ENCODE measurements at regions not wholly inside any gene's neighbourhood (a gene's known extent, or its start where the extent isn't known, plus 50 kb on each side); places are given as distances from the start of the nearest gene placed in this dataset.
"Not testable (repeated sequence)": the region's sequence is repeated elsewhere in the genome, so short reads cannot be mapped to it uniquely, and the experiment has no call there.

DNA sequence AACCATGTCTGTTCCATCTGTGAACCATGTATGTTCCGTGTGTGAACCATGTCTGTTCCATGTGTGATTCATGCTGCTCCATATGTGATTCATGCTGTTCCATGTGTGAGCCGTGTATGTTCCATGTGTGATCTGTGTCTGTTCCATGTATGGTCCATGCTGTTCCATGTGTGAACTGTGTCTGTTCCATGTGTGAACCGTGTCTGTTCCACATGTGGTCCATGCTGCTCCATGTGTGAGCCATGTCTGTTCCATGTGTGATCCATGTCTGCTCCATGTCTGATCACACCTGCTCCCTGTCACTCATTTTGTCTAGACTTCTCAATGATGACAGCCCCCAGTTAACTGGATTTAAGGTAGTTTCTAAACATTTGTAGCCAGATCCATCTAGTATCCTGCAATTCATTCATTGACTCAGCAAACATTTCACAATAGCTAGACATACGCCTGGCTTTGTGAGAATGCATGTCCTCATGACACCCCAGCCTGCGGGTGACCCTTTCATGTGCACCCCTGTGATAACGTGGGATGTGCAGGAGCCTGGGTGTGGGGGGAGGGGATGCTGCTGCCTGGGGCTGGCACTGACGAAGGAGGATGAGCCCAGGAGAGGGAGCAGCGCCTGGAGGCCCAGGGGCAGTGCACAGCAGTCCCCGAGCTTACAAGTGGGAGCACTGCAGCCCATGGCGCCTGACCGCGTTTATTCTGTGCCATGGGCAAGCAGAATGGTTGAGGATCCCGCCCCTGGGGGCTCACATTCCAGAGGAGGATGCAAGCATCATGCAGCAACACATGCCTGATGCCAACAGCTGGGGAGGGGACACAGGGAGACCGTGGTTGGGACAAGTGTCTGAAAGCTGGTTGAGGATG, 74.1 kb upstream of the METTL9 start:
- not testable (repeated sequence) for H3K36me3 ChIP-seq (ENCODE audit: control insufficient read depth, insufficient read depth, low read length); H3K27ac ChIP-seq (ENCODE audit: insufficient read depth, low read length, poor library complexity, severe bottlenecking); H3K9me3 ChIP-seq (ENCODE audit: control insufficient read depth, low read length); H3K27me3 ChIP-seq (replicated peaks; ENCODE audit: control insufficient read depth, insufficient read depth, low read length, poor library complexity, severe bottlenecking); H3K4me1 ChIP-seq (ENCODE audit: control insufficient read depth, insufficient read depth, low read length, poor library complexity, severe bottlenecking); H3K4me3 ChIP-seq (ENCODE audit: insufficient read depth, low read depth, low read length, poor library complexity, severe bottlenecking); DNase-seq

DNA sequence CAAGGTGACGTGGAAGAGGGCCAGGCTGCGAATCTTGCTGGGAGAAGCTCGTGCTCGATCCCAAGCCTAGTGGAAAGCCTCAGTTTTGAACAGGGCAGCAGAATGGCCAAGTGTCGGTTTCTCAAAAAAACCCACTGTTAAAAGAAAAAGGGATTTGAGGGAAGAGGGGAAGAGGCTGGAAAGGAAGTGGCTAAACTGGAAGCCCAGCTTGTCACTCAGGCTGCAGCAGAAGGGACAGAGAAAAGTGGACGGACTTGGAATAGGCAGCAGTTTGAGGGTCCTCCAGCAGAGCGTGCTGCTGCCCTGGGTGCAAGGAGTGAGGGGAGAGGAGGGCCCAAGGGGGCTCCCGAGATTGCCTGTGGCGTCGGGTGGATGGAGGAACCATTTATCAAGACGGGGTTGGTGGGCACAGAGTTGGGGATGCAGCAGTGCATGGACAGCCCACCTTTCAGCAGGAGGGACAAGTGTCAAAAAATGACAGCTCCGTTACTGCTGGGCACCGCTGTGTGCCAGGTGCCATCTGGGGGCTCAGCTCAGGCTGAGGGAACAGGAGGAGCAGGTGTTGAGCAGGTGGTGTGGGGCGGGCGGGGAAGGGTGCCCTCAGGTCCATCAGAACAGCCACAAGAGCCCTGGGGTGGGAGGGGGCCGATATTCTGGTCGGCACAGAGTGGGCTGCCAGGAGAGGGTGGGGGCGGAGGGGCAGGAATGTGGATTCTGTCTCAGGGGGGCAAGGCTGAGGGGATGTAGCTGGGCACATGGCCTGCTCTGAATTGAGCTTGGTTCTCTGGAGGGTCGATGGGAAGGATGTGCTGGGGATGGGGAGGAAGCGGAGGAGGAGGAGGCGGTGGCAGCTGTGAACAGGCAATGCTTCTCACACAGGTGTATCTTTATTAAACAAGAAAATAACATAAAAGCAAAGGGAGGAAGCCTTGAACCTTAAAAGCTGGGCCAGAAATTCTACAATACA, 73.1 kb upstream of the METTL9 start:
- not testable (repeated sequence) for H3K9me3 ChIP-seq (ENCODE audit: control insufficient read depth, low read length); H3K4me1 ChIP-seq (ENCODE audit: control insufficient read depth, insufficient read depth, low read length, poor library complexity, severe bottlenecking); H3K27me3 ChIP-seq (replicated peaks; ENCODE audit: control insufficient read depth, insufficient read depth, low read length, poor library complexity, severe bottlenecking); H3K4me3 ChIP-seq (ENCODE audit: insufficient read depth, low read depth, low read length, poor library complexity, severe bottlenecking); H3K36me3 ChIP-seq (ENCODE audit: control insufficient read depth, insufficient read depth, low read length); DNase-seq; H3K27ac ChIP-seq (ENCODE audit: insufficient read depth, low read length, poor library complexity, severe bottlenecking)

DNA sequence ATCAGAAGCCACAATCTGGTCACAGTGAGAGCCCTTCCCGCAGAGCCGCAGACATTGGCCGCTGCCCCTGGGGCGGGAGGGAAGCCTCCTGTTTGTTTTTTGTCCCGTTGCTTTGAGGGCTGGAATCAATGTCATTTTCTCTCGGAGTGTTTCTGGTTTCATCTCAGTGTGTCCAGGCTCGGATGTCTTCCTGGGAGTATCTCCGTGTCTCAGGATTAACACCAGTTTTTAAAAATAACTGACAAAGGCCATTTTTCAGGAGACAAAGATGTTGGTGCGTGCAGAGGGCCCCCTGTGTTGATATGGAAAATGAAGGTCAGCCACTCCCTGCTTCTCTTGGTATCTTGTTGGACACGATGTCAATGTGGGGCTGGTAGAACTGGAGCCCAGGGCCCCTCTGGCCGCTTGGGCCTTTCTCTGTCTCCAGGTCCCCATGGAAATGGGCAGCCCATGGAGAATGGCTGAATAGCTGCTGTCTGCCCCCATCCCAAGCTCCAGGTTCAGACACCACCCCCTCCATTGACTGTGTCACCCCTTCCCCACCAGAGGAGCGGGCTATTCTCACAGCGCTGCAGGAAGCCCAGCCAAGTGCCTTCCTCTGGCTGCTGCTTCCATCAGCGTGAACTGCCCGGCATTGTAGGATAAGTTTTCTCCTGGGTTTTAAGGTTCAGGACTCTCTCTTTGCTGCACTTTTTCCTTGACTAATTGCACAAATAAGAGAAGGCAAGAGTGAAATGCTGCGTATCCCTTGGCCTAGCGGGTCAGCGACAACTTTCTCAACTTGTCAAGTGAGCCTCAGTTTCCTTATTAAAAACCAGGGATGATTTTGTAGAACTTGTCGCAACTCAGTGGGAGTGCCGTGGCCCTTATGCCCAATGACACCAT, 72.2 kb upstream of the METTL9 start:
- Histone ChIP-seq H3K4me1 (ENCODE audit: control insufficient read depth, insufficient read depth, low read length, poor library complexity, severe bottlenecking) (no peaks in the 10 kb centered on the region), H3K27ac (ENCODE audit: insufficient read depth, low read length, poor library complexity, severe bottlenecking) (no peak overlapping the region), H3K36me3 (ENCODE audit: control insufficient read depth, insufficient read depth, low read length) (no peaks in the 10 kb centered on the region), H3K9me3 (ENCODE audit: control insufficient read depth, low read length) (no peaks in the 10 kb centered on the region), H3K4me3 (ENCODE audit: insufficient read depth, low read depth, low read length, poor library complexity, severe bottlenecking) (no peak overlapping the region), H3K27me3 (replicated peaks; ENCODE audit: control insufficient read depth, insufficient read depth, low read length, poor library complexity, severe bottlenecking) (no peaks in the 10 kb centered on the region)
- no peak for DNase-seq

DNA sequence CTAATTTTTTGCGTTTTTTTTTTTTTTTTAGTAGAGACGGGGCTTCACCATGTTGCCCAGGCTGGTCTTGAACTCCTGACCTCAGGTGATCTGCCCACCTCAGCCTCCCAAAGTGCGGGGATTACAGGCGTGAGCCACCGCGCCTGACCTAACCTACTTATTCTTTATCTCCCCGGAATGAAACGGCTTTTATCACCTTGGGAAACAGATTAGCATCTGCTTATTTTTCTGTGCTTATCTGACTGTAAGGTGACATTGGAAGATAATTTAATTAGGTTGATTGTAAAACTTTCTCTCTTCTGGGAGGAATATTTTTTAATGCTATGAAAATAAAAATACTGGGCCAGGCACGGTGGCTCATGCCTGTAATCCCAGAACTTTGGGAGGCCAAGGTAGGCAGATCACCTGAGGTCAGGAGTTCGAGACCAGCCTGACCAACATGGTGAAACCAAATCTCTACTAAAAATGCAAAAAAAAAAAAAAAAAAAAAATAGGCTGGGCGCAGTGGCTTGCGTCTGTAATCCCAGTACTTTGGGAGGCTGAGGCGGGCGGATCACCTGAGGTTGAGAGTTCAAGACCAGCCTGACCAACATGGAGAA, 70.2 kb upstream of the METTL9 start:
- H3K27me3 ChIP-seq (replicated peaks; ENCODE audit: control insufficient read depth, insufficient read depth, low read length, poor library complexity, severe bottlenecking); DNase-seq; H3K9me3 ChIP-seq (ENCODE audit: control insufficient read depth, low read length); H3K4me1 ChIP-seq (ENCODE audit: control insufficient read depth, insufficient read depth, low read length, poor library complexity, severe bottlenecking); H3K36me3 ChIP-seq (ENCODE audit: control insufficient read depth, insufficient read depth, low read length); H3K4me3 ChIP-seq (ENCODE audit: insufficient read depth, low read depth, low read length, poor library complexity, severe bottlenecking); H3K27ac ChIP-seq (ENCODE audit: insufficient read depth, low read length, poor library complexity, severe bottlenecking): not testable (repeated sequence)

DNA sequence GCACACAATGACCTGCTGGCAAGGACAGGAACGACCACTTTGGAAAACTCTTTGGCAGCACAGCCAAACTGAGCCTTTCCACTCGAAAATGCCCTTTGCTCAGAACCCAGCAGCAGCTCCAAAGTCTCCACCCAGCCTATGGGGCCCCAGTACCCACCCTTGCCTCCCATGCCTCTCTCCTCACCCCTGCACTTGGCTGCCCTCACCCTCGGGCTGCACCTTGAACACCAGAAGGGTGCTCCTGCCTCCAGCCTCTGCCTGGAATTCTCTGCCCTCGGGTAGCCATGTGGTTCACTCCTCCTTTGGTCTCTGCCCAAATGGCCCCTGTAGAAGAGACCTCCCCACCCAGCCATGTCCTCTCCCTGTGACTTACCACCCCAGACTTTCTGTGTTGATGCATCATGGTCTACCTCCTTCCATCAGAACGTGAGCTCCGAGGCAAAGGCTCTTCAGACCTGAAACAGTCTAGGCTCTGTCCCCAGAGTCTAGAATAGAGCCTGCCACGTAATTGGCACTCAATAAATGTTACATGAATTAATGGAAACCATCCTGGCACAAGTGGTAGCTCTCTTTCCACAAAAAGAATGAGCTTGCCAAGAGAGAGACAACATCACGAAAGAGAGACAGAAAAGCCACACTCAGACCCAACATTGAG, 68.5 kb upstream of the METTL9 start:
- H3K4me3 ChIP-seq (ENCODE audit: insufficient read depth, low read depth, low read length, poor library complexity, severe bottlenecking); H3K27ac ChIP-seq (ENCODE audit: insufficient read depth, low read length, poor library complexity, severe bottlenecking); DNase-seq; H3K27me3 ChIP-seq (replicated peaks; ENCODE audit: control insufficient read depth, insufficient read depth, low read length, poor library complexity, severe bottlenecking); H3K4me1 ChIP-seq (ENCODE audit: control insufficient read depth, insufficient read depth, low read length, poor library complexity, severe bottlenecking); H3K36me3 ChIP-seq (ENCODE audit: control insufficient read depth, insufficient read depth, low read length); H3K9me3 ChIP-seq (ENCODE audit: control insufficient read depth, low read length): not testable (repeated sequence)

DNA sequence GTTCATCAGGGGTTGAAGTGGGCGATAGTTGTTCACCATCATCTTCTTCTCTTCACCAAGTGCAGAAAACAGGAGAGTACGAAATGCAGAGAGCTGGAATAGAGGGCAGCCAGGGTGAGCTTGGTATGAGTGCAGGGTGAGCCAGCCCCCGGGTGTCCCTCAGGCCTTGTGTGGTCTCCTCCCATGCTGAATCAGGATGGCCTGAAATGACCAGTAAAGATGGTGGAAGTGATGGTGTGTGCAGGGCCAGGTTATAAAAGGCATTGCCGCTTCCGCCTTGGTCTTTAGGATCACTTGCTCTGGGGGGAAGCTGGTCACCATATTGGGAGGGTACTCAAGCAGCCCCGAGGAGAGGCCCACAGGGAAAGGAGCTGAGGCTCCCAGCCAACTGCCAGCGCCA, 66.4 kb upstream of the METTL9 start:
- H3K4me1 ChIP-seq (ENCODE audit: control insufficient read depth, insufficient read depth, low read length, poor library complexity, severe bottlenecking); H3K36me3 ChIP-seq (ENCODE audit: control insufficient read depth, insufficient read depth, low read length); H3K9me3 ChIP-seq (ENCODE audit: control insufficient read depth, low read length); H3K27ac ChIP-seq (ENCODE audit: insufficient read depth, low read length, poor library complexity, severe bottlenecking); DNase-seq; H3K27me3 ChIP-seq (replicated peaks; ENCODE audit: control insufficient read depth, insufficient read depth, low read length, poor library complexity, severe bottlenecking); H3K4me3 ChIP-seq (ENCODE audit: insufficient read depth, low read depth, low read length, poor library complexity, severe bottlenecking): not testable (repeated sequence)

DNA sequence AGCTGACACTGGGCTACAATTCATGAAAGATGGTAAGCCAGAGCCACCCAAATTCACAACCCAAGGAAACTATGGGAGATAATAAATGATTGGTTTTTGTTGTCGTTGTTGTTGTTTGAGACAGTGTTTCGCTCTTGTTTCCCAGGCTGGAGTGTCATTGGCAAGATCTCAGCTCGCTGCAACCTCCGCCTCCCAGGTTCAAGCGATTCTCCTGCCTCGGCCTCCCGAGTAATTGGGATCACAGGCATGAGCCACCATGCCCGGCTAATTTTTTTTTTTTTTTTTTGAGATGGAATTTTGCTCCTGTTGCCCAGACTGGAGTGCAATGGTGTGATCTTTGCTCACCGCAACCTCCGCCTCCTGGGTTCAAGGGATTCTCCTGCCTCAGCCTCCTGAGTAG, 65.9 kb upstream of the METTL9 start:
- not testable (repeated sequence) for H3K4me3 ChIP-seq (ENCODE audit: insufficient read depth, low read depth, low read length, poor library complexity, severe bottlenecking); H3K4me1 ChIP-seq (ENCODE audit: control insufficient read depth, insufficient read depth, low read length, poor library complexity, severe bottlenecking); H3K36me3 ChIP-seq (ENCODE audit: control insufficient read depth, insufficient read depth, low read length); DNase-seq; H3K9me3 ChIP-seq (ENCODE audit: control insufficient read depth, low read length); H3K27me3 ChIP-seq (replicated peaks; ENCODE audit: control insufficient read depth, insufficient read depth, low read length, poor library complexity, severe bottlenecking); H3K27ac ChIP-seq (ENCODE audit: insufficient read depth, low read length, poor library complexity, severe bottlenecking)

DNA sequence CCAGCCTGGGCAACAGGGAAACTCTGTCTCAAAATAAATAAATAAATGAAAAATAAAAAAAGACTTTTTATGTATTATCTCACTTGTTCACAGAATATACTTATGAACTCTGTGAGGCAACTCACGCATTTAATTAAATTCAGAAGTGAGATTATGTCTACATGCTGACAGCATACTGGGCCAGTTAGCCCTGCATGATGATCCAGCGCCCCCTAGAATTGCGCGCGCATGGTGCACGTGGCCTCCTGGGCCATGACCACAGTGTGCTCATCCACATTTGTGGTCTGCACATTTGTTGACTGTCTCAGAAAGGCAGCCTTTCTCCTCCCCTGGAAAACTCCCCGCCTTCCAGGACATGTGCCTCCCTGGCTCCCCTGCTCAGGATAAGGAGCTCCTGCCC, 64.8 kb upstream of the METTL9 start:
- not testable (repeated sequence) for H3K27me3 ChIP-seq (replicated peaks; ENCODE audit: control insufficient read depth, insufficient read depth, low read length, poor library complexity, severe bottlenecking); DNase-seq; H3K27ac ChIP-seq (ENCODE audit: insufficient read depth, low read length, poor library complexity, severe bottlenecking); H3K4me3 ChIP-seq (ENCODE audit: insufficient read depth, low read depth, low read length, poor library complexity, severe bottlenecking); H3K9me3 ChIP-seq (ENCODE audit: control insufficient read depth, low read length); H3K36me3 ChIP-seq (ENCODE audit: control insufficient read depth, insufficient read depth, low read length); H3K4me1 ChIP-seq (ENCODE audit: control insufficient read depth, insufficient read depth, low read length, poor library complexity, severe bottlenecking)

DNA sequence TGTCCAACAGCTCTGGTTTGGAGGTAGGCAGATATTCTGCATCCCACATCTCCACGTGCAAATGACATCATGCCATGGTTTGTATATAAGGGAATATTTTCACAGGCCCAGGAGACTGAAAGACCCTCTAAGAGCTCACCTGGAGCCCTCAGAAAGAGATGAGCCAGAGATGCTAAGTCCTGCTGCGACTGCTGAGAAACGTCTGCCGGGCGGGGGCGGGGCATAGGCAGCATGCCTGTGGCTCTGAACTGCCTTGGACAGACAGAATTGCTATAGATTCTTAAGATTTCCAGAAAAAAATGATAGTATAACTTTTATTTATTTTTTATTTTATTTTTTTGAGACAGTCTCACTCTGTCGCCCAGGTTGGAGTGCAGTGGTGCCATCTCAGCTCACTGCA, 64.2 kb upstream of the METTL9 start:
- DNase-seq; H3K36me3 ChIP-seq (ENCODE audit: control insufficient read depth, insufficient read depth, low read length): not testable (repeated sequence)

More for the DNA sequence above, 64.2 kb upstream of the METTL9 start:
- H3K4me3 ChIP-seq (ENCODE audit: insufficient read depth, low read depth, low read length, poor library complexity, severe bottlenecking); H3K9me3 ChIP-seq (ENCODE audit: control insufficient read depth, low read length); H3K27ac ChIP-seq (ENCODE audit: insufficient read depth, low read length, poor library complexity, severe bottlenecking); H3K27me3 ChIP-seq (replicated peaks; ENCODE audit: control insufficient read depth, insufficient read depth, low read length, poor library complexity, severe bottlenecking); H3K4me1 ChIP-seq (ENCODE audit: control insufficient read depth, insufficient read depth, low read length, poor library complexity, severe bottlenecking): not testable (repeated sequence)
